ENCODE measurements at regions not wholly inside any gene's neighbourhood (a gene's known extent, or its start where the extent isn't known, plus 50 kb on each side); places are given as distances from the start of the nearest gene placed in this dataset.

GRCh38 chr7:18216270-18216669, 188.6 kb upstream of the PRPS1L1 start:
- TF ChIP-seq POLR2A (IDR thresholded peaks at IDR 0.05; ENCODE audit: low read depth, low read length) (no peak), POLR2AphosphoS5 (IDR thresholded peaks at IDR 0.05; ENCODE audit: low read depth, low read length) (no peak), TAF1 (IDR thresholded peaks at IDR 0.05; ENCODE audit: low read depth, low read length) (no peak), SPI1 (IDR thresholded peaks at IDR 0.05; ENCODE audit: low read depth, low read length) (no peak), PAX5 (IDR thresholded peaks at IDR 0.05; ENCODE audit: insufficient read depth, low read length, severe bottlenecking) (no peak), POU2F2 (IDR thresholded peaks at IDR 0.05; ENCODE audit: low read depth, low read length) (no peak)

Data from GM12891 (cell line).